NCI-H2171 (cell line): ENCODE measurements at regions not wholly inside any gene's neighbourhood (a gene's known extent, or its start where the extent isn't known, plus 50 kb on each side); places are given as distances from the start of the nearest gene placed in this dataset.

Experiments used
- DNase-seq: peaks from one replicate; lab custom pipeline; 2025; lab: John Stamatoyannopoulos, UW

GRCh38 chr5:124839371-124839998 lies 93.0 kb upstream of the ZNF608 start:
- DNase-seq, result no peak

GRCh38 chr5:124841829-124842712 lies 95.6 kb upstream of the ZNF608 start:
- DNase-seq, result no peak

DNA sequence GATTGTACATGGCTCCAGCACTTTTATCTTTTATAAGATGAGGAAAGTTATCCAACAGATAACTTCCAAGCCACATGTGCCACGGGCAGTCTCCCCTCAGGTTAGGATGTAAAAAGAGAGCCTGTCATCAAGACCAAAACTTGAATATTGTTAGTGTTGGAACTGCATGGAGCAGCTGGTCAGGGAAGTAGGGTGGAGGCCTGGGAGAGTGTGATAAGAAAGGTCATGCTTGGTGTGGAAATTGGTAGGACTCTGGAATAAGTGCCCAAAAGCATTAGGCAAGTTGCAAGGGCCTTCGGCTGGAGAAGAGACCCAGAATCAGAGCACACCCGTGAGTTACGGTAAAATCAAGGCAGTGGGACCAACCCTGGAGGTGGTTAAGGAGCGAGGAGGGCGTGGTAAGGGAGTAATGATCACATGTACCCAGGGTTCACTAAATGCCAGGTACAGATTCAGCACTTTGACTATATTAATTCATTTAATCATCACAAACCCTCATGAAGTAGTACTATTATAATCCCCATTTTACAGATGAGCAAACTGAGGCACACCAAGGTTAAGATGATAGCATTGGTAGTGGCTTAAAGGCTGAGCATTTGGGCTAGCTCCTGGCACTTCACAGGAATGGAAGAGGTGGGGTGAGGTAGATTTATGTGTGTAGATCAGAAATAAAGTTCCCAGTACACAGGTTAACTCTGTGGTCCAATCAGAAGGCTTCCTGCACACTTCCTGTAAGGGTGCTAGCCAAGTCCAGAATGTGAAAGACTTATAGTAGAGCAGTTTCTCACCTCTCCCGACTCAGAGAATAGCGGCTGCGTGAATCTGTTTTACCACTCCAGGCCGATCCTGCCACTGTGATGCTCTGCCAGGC lies 96.5 kb upstream of the ZNF608 start:
- no peak for DNase-seq

GRCh38 chr5:124843596-124843899 lies 97.1 kb upstream of the ZNF608 start:
- DNase-seq, result no peak

- no peak for DNase-seq
These were observed 98.0 kb upstream of the ZNF608 start for GRCh38 chr5:124844371-124844920.

GRCh38 chr5:124847907-124848306 lies 101.5 kb upstream of the ZNF608 start:
- peak; percentile 12 for DNase-seq

DNA sequence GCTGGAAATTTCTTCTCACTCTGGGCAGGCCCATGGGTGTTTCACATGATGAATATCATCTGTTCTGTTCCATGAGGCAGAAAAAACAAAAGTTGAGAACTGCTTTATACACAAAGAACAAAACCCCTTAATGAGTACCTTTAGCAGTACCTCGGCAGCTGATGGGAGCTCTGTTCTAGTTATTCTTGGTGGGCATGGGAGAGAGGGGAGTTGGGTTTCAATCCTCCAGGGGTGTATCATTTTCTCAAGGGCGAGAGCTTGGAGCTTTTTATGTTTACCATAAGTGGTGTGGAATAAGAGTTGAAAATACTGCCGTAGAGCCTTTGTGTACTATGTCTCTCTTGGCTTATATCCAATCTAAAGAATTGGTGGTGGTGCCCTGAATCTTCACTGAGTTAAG lies 103.3 kb upstream of the ZNF608 start:
- DNase-seq, result peak; percentile 55

DNA sequence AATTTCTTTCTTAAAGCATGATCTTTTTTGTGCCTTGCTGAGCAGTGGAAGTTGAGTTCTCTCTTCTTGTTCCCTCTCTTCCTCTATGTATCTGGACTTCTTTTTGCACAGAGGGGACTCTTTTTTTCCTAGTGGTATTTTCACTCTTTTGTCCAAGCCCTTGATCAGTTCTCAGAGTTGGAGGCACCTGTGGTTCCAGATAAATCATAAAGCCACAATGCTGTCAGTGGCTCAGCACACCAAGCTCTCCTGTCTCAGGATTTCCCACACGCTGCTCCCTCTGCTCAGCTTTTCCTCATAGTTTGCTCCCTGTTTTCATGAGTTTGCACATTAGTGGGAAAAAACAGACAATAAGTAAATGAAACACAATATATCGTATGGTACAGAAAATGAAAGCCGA lies 110.3 kb upstream of the ZNF608 start:
- DNase-seq, result no peak

GRCh38 chr5:124858612-124859011 lies 112.2 kb upstream of the ZNF608 start:
- no peak for DNase-seq

DNA sequence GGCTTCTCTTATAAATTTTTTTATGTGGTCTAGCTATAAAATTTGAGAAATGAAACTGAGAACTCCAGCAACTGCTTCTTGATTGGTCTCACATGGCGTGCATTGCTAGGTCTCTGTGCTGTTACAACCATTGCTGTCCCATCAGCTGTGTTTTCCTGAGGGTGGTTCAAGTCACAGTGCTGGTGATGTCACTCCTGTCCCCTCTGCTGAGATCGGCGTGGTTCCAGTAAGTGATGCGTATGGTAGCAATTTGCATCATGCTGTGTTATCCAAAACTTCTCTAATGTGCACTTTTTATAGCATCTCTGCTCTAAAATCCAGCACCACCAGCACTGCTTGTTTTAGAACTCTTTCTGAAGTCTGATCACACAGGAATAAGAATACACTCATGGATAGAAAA lies 112.6 kb upstream of the ZNF608 start:
- no peak for DNase-seq

DNA sequence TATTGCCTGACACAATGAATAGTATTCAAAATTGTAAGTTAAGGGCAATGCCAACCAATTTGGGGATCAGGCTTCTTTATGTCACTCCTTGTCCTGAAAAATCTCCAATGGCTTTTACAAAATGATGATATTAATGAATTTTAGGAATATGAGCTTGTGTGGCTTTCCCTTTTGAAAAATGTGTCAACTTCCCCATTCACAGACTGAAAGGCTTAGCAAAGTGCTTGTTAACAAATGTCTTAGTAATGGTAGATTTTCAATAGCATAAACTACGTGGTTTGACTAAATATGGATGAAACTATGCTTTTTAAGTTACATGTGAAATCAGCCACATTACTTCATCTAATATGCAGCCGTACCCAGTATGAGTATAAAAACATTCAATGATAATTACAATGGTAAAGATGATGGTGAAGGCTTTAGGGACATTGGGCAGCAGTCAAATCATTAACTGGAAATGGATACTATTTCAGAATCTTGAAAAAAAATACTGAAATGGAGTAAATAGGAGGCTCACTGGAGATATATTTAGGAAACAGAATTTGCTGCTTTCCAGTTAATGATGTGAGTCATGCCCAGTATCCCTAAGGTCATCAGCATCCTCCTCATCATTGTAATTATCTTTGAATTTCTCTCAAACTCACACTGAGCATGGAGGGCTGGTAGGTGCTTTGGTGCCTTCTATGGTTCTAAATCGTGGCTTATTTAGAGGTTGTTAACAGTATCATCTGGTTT lies 113.3 kb upstream of the ZNF608 start:
- DNase-seq, result no peak

- DNase-seq, result no peak
These were observed 113.8 kb upstream of the ZNF608 start for GRCh38 chr5:124860291-124860655.

- DNase-seq, result no peak
These were observed 118.6 kb upstream of the ZNF608 start for GRCh38 chr5:124865066-124865465.

DNA sequence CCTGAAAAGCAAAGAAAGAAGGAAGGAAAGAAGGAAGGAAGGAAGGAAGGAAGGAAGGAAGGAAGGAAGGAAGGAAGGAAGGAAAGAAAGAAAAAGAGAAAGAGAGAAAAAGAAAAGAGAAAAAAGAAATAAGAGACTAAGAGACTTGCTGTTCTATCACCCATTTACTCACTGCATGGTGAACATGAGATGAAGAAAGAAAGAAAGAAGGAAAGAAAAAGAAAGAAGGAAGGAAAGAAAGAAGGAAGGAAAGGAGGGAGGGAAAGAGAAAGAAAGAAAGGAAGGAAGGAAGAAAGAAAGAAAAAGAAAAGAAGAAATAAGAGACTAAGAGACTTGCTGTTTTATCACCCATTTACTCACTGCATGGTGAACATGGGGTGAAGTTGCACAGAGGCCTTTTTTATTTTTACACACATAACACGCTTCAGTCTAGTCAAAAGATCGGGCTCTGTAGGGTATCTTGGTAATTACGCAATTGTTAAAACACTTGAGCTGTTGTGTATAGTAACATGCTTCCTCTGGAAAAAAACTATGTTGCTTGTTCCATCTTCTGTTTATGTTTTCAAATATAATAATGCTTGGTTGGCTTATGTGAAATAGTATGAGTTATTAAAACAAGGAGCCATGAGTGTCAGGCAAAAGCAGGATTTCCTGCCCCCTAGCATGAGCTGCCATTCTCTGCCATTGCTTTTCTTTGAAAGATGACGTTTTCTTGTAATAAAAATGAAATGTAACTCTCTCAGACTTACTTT lies 119.3 kb upstream of the ZNF608 start:
- DNase-seq, result no peak

- no peak for DNase-seq
These were observed 120.1 kb upstream of the ZNF608 start for GRCh38 chr5:124866355-124867136.

GRCh38 chr5:124867137-124867704 lies 120.8 kb upstream of the ZNF608 start:
- no peak for DNase-seq

DNA sequence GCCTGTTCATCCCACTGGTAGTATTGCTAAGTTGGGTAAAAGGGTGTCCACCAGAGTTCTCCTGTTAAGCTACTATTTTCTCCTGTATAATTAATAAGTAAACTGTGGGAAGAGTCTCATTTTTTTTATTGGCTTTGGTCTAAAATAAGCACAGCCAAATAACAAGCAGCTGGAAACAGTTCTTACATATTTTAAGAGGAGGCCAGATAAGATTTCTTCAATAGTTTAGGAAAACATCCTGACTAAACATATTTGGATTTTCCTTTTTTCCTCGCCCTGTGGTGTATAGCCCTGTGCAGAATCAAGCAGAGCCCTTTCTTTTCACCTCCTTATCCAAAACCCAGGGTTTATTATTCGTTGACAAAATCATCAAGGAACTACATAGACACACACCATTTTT lies 122.2 kb upstream of the ZNF608 start:
- DNase-seq, result no peak

DNA sequence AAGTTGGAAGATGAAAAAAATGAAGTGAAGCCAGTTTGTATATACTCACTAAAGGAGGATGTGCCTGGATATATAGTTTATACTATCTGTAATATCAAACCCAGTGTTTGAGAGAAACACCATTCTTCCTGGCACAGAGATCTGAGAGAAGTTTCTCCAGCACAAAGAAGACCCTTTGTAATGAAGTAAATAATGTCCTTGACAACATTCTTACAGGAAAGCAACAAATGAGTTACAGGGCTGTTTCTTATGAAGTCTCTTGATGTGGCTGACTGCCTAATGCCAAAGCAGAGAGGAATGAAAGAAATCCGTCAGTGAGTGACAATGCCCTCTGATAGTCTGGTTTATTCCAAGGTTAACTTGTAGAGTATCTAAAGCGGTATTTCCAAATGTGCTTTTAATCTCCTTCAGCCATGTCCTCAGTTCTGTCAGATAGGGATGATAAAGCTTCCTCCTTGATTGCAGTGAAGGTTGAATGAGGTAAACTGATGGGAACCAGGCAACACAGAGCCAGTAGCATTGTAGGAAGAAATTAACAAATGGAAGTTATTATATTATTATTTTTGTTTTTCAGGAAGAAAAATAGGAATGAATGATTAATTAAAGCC lies 123.1 kb upstream of the ZNF608 start:
- DNase-seq, result no peak

GRCh38 chr5:124870070-124870469 lies 123.6 kb upstream of the ZNF608 start:
- no peak for DNase-seq

- no peak for DNase-seq
These were observed 124.9 kb upstream of the ZNF608 start for GRCh38 chr5:124871303-124871702.
